Fibroblast of gingiva (primary cell): ENCODE measurements at regions not wholly inside any gene's neighbourhood (a gene's known extent, or its start where the extent isn't known, plus 50 kb on each side); places are given as distances from the start of the nearest gene placed in this dataset.

Experiments
- DNase-seq: peaks from one replicate; pipeline ENCODE4 v3.0.0-alpha.2; 2011; ENCODE audit warnings: low read depth

- no peak for DNase-seq
Measured at GRCh38 chr3:72055436-72055835, 270.5 kb upstream of the PROK2 start.

- DNase-seq, result no peak
Measured at GRCh38 chr3:72054976-72055375, 270.0 kb upstream of the PROK2 start.

- DNase-seq, result no peak
Measured at GRCh38 chr3:72052841-72053409, 268.0 kb upstream of the PROK2 start.

- DNase-seq, result no peak
Measured at GRCh38 chr3:72050771-72051170, 265.8 kb upstream of the PROK2 start.

- no peak for DNase-seq
Measured at GRCh38 chr3:72050048-72050632, 265.2 kb upstream of the PROK2 start.

GRCh38 chr3:72049300-72049699 lies 264.4 kb upstream of the PROK2 start:
- DNase-seq, result no peak

GRCh38 chr3:72048873-72049272 lies 263.9 kb upstream of the PROK2 start:
- DNase-seq, result no peak

- no peak for DNase-seq
Measured at GRCh38 chr3:72047221-72047871, 262.4 kb upstream of the PROK2 start.

GRCh38 chr3:72044231-72044855 lies 259.4 kb upstream of the PROK2 start:
- peak; percentile 49 for DNase-seq

GRCh38 chr3:72043204-72044133 lies 258.5 kb upstream of the PROK2 start:
- DNase-seq, result no peak

GRCh38 chr3:72042397-72043203 lies 257.7 kb upstream of the PROK2 start:
- peak; percentile 56 for DNase-seq

GRCh38 chr3:72041511-72041910 lies 256.6 kb upstream of the PROK2 start:
- peak; percentile 47 for DNase-seq

- DNase-seq, result no peak
Measured at GRCh38 chr3:72041076-72041475, 256.1 kb upstream of the PROK2 start.

GRCh38 chr3:72039677-72040076 lies 254.7 kb upstream of the PROK2 start:
- no peak for DNase-seq

- peak; percentile 59 for DNase-seq
Measured at GRCh38 chr3:72036899-72037298, 252.0 kb upstream of the PROK2 start.

GRCh38 chr3:72035606-72036005 lies 250.7 kb upstream of the PROK2 start:
- DNase-seq, result no peak

- no peak for DNase-seq
Measured at GRCh38 chr3:72034986-72035385, 250.0 kb upstream of the PROK2 start.

GRCh38 chr3:72033666-72034428 lies 248.9 kb upstream of the PROK2 start:
- DNase-seq, result no peak

- DNase-seq, result no peak
Measured at GRCh38 chr3:72032441-72033135, 247.6 kb upstream of the PROK2 start.

GRCh38 chr3:72031581-72031980 lies 246.6 kb upstream of the PROK2 start:
- peak; percentile 27 for DNase-seq
